ENCODE measurements at regions not wholly inside any gene's neighbourhood (a gene's known extent, or its start where the extent isn't known, plus 50 kb on each side); places are given as distances from the start of the nearest gene placed in this dataset.

DNA sequence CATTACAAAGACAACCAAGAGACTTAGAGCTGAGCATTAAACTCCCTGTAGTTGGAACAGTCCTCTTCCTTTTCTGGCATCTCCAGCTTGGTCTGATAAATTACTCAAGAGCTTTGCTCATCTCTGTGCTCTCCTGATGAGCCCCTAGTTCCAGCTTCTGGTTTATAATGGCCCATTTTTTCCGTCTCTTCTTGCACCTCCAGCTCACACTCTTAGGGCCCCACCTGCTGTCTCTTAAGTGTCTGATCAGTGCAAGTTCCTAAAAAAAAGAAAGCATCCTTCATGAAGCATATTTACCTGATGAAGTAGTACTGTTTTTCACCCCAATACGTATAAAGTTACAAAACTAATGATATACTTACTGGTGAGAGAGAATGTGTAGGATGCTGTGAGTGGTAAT is 822.9 kb downstream of the RNF144A start:
- Histone ChIP-seq H2BK5ac (ENCODE audit: low read depth, low read length, poor library complexity) (no peak overlapping the region), H3K18ac (ENCODE audit: low read length) (no peak overlapping the region), H3K36me3 (ENCODE audit: control insufficient read depth in 1 of 2, insufficient read depth in 2 of 2, low read length in 2 of 2) (no peaks in the 10 kb centered on the region), H3K27ac (ENCODE audit: low read depth, low read length) (no peak overlapping the region), H2BK12ac (ENCODE audit: low read length) (no peak overlapping the region), H3K9ac (ENCODE audit: low read length) (no peak overlapping the region), H3K14ac (ENCODE audit: low read length) (no peak overlapping the region), H3K23ac (ENCODE audit: low read length) (no peak overlapping the region), H4K91ac (ENCODE audit: low read depth, low read length) (no peak overlapping the region), H3K4me1 (ENCODE audit: control insufficient read depth in 1 of 2, insufficient read depth in 2 of 2, low read length in 2 of 2) (peaks cover 0 to 2% of the 10 kb centered on the region in 2 experiments), H3K27me3 (ENCODE audit: insufficient read depth, low read length) (no peaks in the 10 kb centered on the region), H2AFZ (ENCODE audit: insufficient read depth, low read length, poor library complexity) (no peak overlapping the region), H4K12ac (ENCODE audit: low read depth, low read length) (no peak overlapping the region), H2AK5ac (ENCODE audit: low read length) (no peak overlapping the region), H2BK120ac (ENCODE audit: insufficient read depth, low read length, poor library complexity) (no peak overlapping the region), H3K79me2 (ENCODE audit: control insufficient read depth, insufficient read depth, low read length, poor library complexity) (no peaks in the 10 kb centered on the region), H4K8ac (ENCODE audit: low read depth, low read length) (no peak overlapping the region), H3K4ac (ENCODE audit: low read depth, low read length) (no peak overlapping the region), H3K4me3 (ENCODE audit: low read depth, low read length) (no peak overlapping the region), H3K79me1 (ENCODE audit: low read length) (no peaks in the 10 kb centered on the region), H3K9me3 (ENCODE audit: insufficient read depth, low read depth, low read length) (no peaks in the 10 kb centered on the region), H3K4me2 (ENCODE audit: low read length) (no peak overlapping the region)
- DNase-seq: no peak
- no CpG with 5 or more reads among the region's 2 CpGs for WGBS (ENCODE audit: extremely low coverage, insufficient coverage, insufficient read length)

DNA sequence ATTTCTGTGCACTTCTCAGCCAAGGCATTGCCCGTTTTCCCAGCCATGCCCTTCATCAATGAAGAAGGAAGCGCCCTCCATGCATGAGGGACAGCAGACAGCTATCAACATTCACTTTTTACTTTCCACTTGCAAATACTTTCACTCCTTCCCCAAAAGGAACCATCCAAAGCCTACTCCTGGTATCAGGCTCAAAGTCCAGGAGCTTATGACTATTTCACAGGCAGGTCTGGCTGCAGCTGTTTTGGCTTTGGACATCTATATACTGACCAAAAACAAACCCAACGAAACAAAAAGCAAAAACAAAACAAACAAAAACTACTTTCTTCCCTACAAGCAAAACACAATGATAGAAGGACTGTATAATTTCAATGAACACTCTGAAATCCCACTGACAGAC is 825.1 kb downstream of the RNF144A start:
- no peak overlapping the region for H2AK5ac ChIP-seq (ENCODE audit: low read length)
- no peak overlapping the region for H3K27ac ChIP-seq (ENCODE audit: low read depth, low read length)
- no peak overlapping the region for H3K18ac ChIP-seq (ENCODE audit: low read length)
- H3K4me1 ChIP-seq (ENCODE audit: control insufficient read depth in 1 of 2, insufficient read depth in 2 of 2, low read length in 2 of 2): peaks cover 0 to 2% of the 10 kb centered on the region in 2 experiments
- no peaks in the 10 kb centered on the region for H3K79me2 ChIP-seq (ENCODE audit: control insufficient read depth, insufficient read depth, low read length, poor library complexity)
- no peaks in the 10 kb centered on the region for H3K36me3 ChIP-seq (ENCODE audit: control insufficient read depth in 1 of 2, insufficient read depth in 2 of 2, low read length in 2 of 2)
- H3K4me3 ChIP-seq (ENCODE audit: low read depth, low read length): no peak overlapping the region
- no peak overlapping the region for H3K14ac ChIP-seq (ENCODE audit: low read length)
- H2BK12ac ChIP-seq (ENCODE audit: low read length): no peak overlapping the region
- no peaks in the 10 kb centered on the region for H3K9me3 ChIP-seq (ENCODE audit: insufficient read depth, low read depth, low read length)
- H2AFZ ChIP-seq (ENCODE audit: insufficient read depth, low read length, poor library complexity): no peak overlapping the region
- no peak overlapping the region for H3K23ac ChIP-seq (ENCODE audit: low read length)
- H2BK5ac ChIP-seq (ENCODE audit: low read depth, low read length, poor library complexity): no peak overlapping the region
- H3K4me2 ChIP-seq (ENCODE audit: low read length): no peak overlapping the region
- H3K9ac ChIP-seq (ENCODE audit: low read length): no peak overlapping the region
- no peaks in the 10 kb centered on the region for H3K79me1 ChIP-seq (ENCODE audit: low read length)
- WGBS (ENCODE audit: extremely low coverage, insufficient coverage, insufficient read length): no CpG with 5 or more reads among the region's 3 CpGs
- H4K91ac ChIP-seq (ENCODE audit: low read depth, low read length): no peak overlapping the region
- DNase-seq: no peak
- H3K27me3 ChIP-seq (ENCODE audit: insufficient read depth, low read length): no peaks in the 10 kb centered on the region
- no peak overlapping the region for H4K8ac ChIP-seq (ENCODE audit: low read depth, low read length)
- H3K4ac ChIP-seq (ENCODE audit: low read depth, low read length): no peak overlapping the region
- no peak overlapping the region for H4K12ac ChIP-seq (ENCODE audit: low read depth, low read length)
- H2BK120ac ChIP-seq (ENCODE audit: insufficient read depth, low read length, poor library complexity): no peak overlapping the region

DNA sequence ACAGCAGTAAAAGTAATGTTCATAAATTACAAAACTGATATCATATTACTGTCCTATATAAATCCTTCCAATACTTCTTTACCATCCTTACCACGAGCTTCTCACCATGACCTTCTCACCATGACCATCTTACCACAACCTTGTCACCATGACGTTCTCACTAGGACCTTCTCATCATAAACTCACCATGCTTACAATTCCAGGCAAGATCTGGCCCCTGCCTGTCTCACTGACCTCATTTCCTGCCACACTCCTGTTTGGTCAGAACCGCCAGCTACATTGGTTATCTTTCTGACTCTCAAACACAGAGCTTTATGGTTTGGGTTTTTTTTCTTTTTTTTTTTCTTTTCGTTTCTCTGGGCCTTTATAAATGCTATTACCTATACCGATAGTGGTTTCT is 827.6 kb downstream of the RNF144A start:
- Histone ChIP-seq H3K27me3 (ENCODE audit: insufficient read depth, low read length) (no peaks in the 10 kb centered on the region), H4K91ac (ENCODE audit: low read depth, low read length) (no peak overlapping the region), H3K27ac (ENCODE audit: low read depth, low read length) (no peak overlapping the region), H3K18ac (ENCODE audit: low read length) (no peak overlapping the region), H2BK12ac (ENCODE audit: low read length) (no peak overlapping the region), H3K4me1 (ENCODE audit: control insufficient read depth in 1 of 2, insufficient read depth in 2 of 2, low read length in 2 of 2) (peaks cover 0 to 3% of the 10 kb centered on the region in 2 experiments), H2BK5ac (ENCODE audit: low read depth, low read length, poor library complexity) (no peak overlapping the region), H3K79me2 (ENCODE audit: control insufficient read depth, insufficient read depth, low read length, poor library complexity) (no peaks in the 10 kb centered on the region), H2AK5ac (ENCODE audit: low read length) (no peak overlapping the region), H3K4ac (ENCODE audit: low read depth, low read length) (no peak overlapping the region), H2BK120ac (ENCODE audit: insufficient read depth, low read length, poor library complexity) (no peak overlapping the region), H3K14ac (ENCODE audit: low read length) (no peak overlapping the region), H2AFZ (ENCODE audit: insufficient read depth, low read length, poor library complexity) (no peak overlapping the region), H3K79me1 (ENCODE audit: low read length) (no peaks in the 10 kb centered on the region), H3K4me2 (ENCODE audit: low read length) (no peak overlapping the region), H3K4me3 (ENCODE audit: low read depth, low read length) (no peak overlapping the region), H3K9me3 (ENCODE audit: insufficient read depth, low read depth, low read length) (no peaks in the 10 kb centered on the region), H4K8ac (ENCODE audit: low read depth, low read length) (no peak overlapping the region), H3K9ac (ENCODE audit: low read length) (no peak overlapping the region), H3K23ac (ENCODE audit: low read length) (no peak overlapping the region), H3K36me3 (ENCODE audit: control insufficient read depth in 1 of 2, insufficient read depth in 2 of 2, low read length in 2 of 2) (no peaks in the 10 kb centered on the region), H4K12ac (ENCODE audit: low read depth, low read length) (no peak overlapping the region)
- no peak for DNase-seq
- WGBS (ENCODE audit: extremely low coverage, insufficient coverage, insufficient read length): 100% methylated on average over 1 of the region's 5 CpGs

DNA sequence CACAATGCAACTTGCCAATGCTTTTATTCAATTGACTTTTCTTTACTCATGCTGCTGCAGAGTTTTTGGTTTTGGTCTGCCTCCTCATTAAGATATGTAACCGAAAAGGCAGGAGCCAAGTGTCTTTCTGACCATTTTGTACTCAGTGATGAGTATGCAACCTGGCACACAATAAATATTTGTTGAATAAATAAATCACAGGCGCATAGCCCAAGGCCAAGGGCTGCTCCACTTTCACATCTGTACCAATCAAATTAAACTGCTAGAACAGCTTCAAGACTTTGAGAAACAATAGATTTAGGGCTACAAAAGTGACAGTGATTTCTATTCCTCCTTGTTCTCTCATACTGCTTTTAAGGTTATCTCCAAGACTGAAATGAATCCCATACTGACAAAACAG is 828.2 kb downstream of the RNF144A start:
- Histone ChIP-seq H4K91ac (ENCODE audit: low read depth, low read length) (no peak overlapping the region), H2BK5ac (ENCODE audit: low read depth, low read length, poor library complexity) (no peak overlapping the region), H3K14ac (ENCODE audit: low read length) (no peak overlapping the region), H3K4me3 (ENCODE audit: low read depth, low read length) (no peak overlapping the region), H3K79me1 (ENCODE audit: low read length) (no peaks in the 10 kb centered on the region), H3K36me3 (ENCODE audit: control insufficient read depth in 1 of 2, insufficient read depth in 2 of 2, low read length in 2 of 2) (no peaks in the 10 kb centered on the region), H2BK12ac (ENCODE audit: low read length) (no peak overlapping the region), H3K9me3 (ENCODE audit: insufficient read depth, low read depth, low read length) (no peaks in the 10 kb centered on the region), H2BK120ac (ENCODE audit: insufficient read depth, low read length, poor library complexity) (no peak overlapping the region), H3K27me3 (ENCODE audit: insufficient read depth, low read length) (no peaks in the 10 kb centered on the region), H4K8ac (ENCODE audit: low read depth, low read length) (no peak overlapping the region), H3K4me1 (ENCODE audit: control insufficient read depth in 1 of 2, insufficient read depth in 2 of 2, low read length in 2 of 2) (peaks cover 0 to 3% of the 10 kb centered on the region in 2 experiments), H3K79me2 (ENCODE audit: control insufficient read depth, insufficient read depth, low read length, poor library complexity) (no peaks in the 10 kb centered on the region), H2AFZ (ENCODE audit: insufficient read depth, low read length, poor library complexity) (no peak overlapping the region), H3K18ac (ENCODE audit: low read length) (no peak overlapping the region), H3K9ac (ENCODE audit: low read length) (no peak overlapping the region), H3K27ac (ENCODE audit: low read depth, low read length) (no peak overlapping the region), H3K4me2 (ENCODE audit: low read length) (no peak overlapping the region), H2AK5ac (ENCODE audit: low read length) (no peak overlapping the region), H3K23ac (ENCODE audit: low read length) (no peak overlapping the region), H4K12ac (ENCODE audit: low read depth, low read length) (no peak overlapping the region), H3K4ac (ENCODE audit: low read depth, low read length) (no peak overlapping the region)
- WGBS (ENCODE audit: extremely low coverage, insufficient coverage, insufficient read length): no CpG with 5 or more reads among the region's 2 CpGs
- no peak for DNase-seq

Data from trophoblast cell (in vitro differentiated cells and primary cell).